ENCODE measurements at regions not wholly inside any gene's neighbourhood (a gene's known extent, or its start where the extent isn't known, plus 50 kb on each side); places are given as distances from the start of the nearest gene placed in this dataset.

GRCh38 chr12:63276537-63277365 is 125.8 kb upstream of the AVPR1A start:
- no peaks in the 10 kb centered on the region for H3K9me3 Mint-ChIP-seq
- no peak overlapping the region for H3K4me3 Mint-ChIP-seq
- H3K36me3 Mint-ChIP-seq (ENCODE audit: low read depth): no peaks in the 10 kb centered on the region
- H3K27me3 Mint-ChIP-seq (ENCODE audit: low read depth, poor library complexity): no peaks in the 10 kb centered on the region
- H3K4me1 Mint-ChIP-seq: peaks cover 10% of the 10 kb centered on the region
- DNase-seq: peak; percentile 52
- no peak overlapping the region for H3K27ac Mint-ChIP-seq
- peak; percentile 60 for TF ChIP-seq CTCF (IDR thresholded peaks at IDR 0.05)

GRCh38 chr12:63266988-63267387 is 116.0 kb upstream of the AVPR1A start:
- H3K4me1 Mint-ChIP-seq: no peaks in the 10 kb centered on the region
- peaks cover 34% of the 10 kb centered on the region for H3K9me3 Mint-ChIP-seq
- DNase-seq: no peak
- H3K4me3 Mint-ChIP-seq: no peak overlapping the region
- TF ChIP-seq CTCF (IDR thresholded peaks at IDR 0.05): no peak
- peaks cover 8% of the 10 kb centered on the region for H3K27me3 Mint-ChIP-seq (ENCODE audit: low read depth, poor library complexity)
- H3K27ac Mint-ChIP-seq: no peak overlapping the region
- no peaks in the 10 kb centered on the region for H3K36me3 Mint-ChIP-seq (ENCODE audit: low read depth)

- TF ChIP-seq CTCF (IDR thresholded peaks at IDR 0.05): no peak
- H3K27me3 Mint-ChIP-seq (ENCODE audit: low read depth, poor library complexity): peaks cover 8% of the 10 kb centered on the region
- no peaks in the 10 kb centered on the region for H3K36me3 Mint-ChIP-seq (ENCODE audit: low read depth)
- H3K27ac Mint-ChIP-seq: no peak overlapping the region
- H3K9me3 Mint-ChIP-seq: peaks cover 25% of the 10 kb centered on the region
- DNase-seq: no peak
- H3K4me3 Mint-ChIP-seq: no peak overlapping the region
- H3K4me1 Mint-ChIP-seq: peaks cover 5% of the 10 kb centered on the region
Observed at GRCh38 chr12:63264629-63265028, 113.6 kb upstream of the AVPR1A start.

GRCh38 chr12:63250486-63250885 is 99.5 kb upstream of the AVPR1A start:
- no peaks in the 10 kb centered on the region for H3K4me1 Mint-ChIP-seq
- H3K27ac Mint-ChIP-seq: no peak overlapping the region
- no peak overlapping the region for H3K4me3 Mint-ChIP-seq
- H3K9me3 Mint-ChIP-seq: peaks cover 6% of the 10 kb centered on the region
- no peak for DNase-seq
- no peak for TF ChIP-seq CTCF (IDR thresholded peaks at IDR 0.05)
- H3K36me3 Mint-ChIP-seq (ENCODE audit: low read depth): no peaks in the 10 kb centered on the region
- no peaks in the 10 kb centered on the region for H3K27me3 Mint-ChIP-seq (ENCODE audit: low read depth, poor library complexity)

- Mint-ChIP-seq H3K27me3 (ENCODE audit: low read depth, poor library complexity) (no peaks in the 10 kb centered on the region), H3K4me3 (no peak overlapping the region), H3K9me3 (peaks cover 27% of the 10 kb centered on the region), H3K36me3 (ENCODE audit: low read depth) (no peaks in the 10 kb centered on the region), H3K27ac (no peak overlapping the region), H3K4me1 (no peaks in the 10 kb centered on the region)
- no peak for TF ChIP-seq CTCF (IDR thresholded peaks at IDR 0.05)
- DNase-seq: no peak
Observed at GRCh38 chr12:63238892-63239291, 87.9 kb upstream of the AVPR1A start.

- DNase-seq: no peak
- Mint-ChIP-seq H3K4me1 (no peaks in the 10 kb centered on the region), H3K9me3 (no peaks in the 10 kb centered on the region), H3K4me3 (no peak overlapping the region), H3K27ac (no peak overlapping the region), H3K36me3 (ENCODE audit: low read depth) (no peaks in the 10 kb centered on the region), H3K27me3 (ENCODE audit: low read depth, poor library complexity) (no peaks in the 10 kb centered on the region)
- no peak for TF ChIP-seq CTCF (IDR thresholded peaks at IDR 0.05)
Observed at GRCh38 chr12:63232896-63233295, 81.9 kb upstream of the AVPR1A start.

All from nephron progenitor cell (in vitro differentiated cells).